NCI-H345 treated with DMSO at 0.1 percent for 48 hours (cell line): ENCODE measurements at regions not wholly inside any gene's neighbourhood (a gene's known extent, or its start where the extent isn't known, plus 50 kb on each side); places are given as distances from the start of the nearest gene placed in this dataset.
"Not testable (repeated sequence)": the region's sequence is repeated elsewhere in the genome, so short reads cannot be mapped to it uniquely, and the experiment has no call there.

Source experiments
- DNase-seq: peaks from one replicate; lab custom pipeline; 2025; ENCODE audit not compliant: unreplicated experiment; lab: John Stamatoyannopoulos, UW

DNA sequence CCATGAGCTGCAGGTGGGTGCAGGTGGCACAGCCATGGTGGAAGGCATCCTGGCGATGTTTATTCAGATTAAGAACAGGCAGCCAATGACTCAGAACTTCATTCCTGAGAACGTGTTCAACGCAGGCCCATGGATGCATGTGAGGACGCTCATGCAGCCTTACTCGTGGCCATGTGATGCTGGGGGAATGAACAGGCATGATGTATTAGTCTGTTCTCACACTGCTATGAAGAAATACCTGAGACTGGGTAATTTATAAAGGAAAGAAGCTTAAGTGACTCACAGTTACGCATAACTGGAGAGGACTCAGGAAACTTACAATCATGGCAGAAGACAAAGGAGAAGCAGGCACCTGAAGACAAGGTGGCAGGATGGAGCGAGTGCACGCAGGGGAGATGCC, 146.6 kb downstream of the RNASET2 start:
- DNase-seq, result no peak

DNA sequence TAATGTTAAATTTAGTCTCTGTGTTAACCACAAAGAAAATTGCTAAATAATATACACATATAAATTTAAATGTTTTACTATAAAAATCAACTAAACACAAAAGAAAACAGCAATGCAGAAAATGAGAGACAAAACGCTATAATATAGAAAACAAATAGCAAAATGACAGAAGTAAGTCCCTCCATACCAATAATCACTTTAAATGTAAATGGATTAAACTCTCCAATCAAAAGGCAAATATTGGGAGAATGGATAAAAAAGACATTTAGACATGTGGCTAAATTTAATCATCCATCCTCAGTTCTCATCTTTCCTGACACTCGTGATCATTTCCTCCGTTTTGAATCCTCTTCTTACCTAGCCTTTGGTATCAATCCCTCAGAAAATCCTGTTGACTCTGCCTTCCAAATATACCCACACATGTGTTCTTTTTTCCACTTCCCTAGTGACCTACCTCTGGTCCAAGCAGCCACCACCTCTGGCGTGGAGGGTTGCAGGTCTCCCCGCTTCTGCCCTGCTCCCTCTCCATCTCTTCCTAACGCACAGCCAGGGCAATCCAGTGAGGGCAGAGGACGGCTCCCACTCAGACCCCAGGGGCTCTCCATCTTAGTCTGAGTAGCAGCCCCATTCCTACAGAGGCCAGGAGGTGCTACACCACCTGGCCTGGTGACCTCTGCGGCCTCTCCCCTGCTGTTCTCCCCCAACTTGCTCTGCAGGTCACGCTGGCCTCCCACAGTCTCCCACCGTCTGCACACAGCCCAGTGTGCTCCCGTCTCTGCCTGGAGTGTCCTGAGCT, 149.2 kb downstream of the RNASET2 start:
- no peak for DNase-seq

DNA sequence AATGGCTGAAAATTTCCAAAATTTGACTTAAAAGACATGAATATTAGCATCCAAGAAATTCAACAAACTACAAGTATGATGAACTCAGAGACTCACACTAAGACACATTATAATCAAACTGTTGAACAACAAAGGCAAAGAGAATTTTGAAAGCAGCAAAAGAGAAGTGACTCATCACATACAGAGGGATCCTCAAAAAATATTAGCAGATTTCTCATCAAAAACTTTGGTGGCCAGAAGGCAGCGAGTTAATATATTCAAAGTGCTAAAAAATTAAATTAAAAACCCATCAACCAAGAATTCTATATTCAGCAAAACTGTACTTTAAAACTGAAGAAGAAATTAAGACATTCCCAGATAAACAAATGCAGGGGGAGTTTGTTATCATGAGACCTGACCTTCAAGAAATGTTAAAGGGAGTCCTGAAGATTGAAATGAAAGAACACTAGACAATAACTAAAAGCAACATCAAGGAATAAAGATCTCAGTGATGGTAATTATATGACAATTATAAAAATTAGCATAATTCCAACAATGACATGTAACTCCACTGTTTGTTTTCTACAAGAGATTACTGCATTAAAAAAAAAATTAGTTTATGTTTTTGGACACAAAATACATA, 150.0 kb downstream of the RNASET2 start:
- no peak for DNase-seq

DNA sequence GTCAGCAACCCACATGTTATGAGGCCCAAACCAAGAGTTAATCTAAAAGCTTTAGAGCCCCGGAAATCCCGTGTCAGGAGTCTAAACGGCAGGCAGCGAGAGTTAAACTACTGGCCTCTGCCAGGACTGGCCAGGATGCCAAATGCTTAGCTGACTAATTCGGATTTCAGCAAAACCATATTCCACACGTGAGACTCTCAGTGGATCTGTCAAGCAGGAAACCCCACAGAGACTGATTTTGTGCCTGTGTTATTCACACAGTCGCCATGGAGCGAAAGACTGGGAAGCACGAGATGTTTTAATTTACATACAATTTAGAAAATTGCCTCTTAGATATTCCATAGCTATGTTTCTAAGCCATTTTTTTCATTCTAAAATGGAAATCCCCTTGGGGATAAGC, 152.9 kb downstream of the RNASET2 start:
- DNase-seq, result no peak

DNA sequence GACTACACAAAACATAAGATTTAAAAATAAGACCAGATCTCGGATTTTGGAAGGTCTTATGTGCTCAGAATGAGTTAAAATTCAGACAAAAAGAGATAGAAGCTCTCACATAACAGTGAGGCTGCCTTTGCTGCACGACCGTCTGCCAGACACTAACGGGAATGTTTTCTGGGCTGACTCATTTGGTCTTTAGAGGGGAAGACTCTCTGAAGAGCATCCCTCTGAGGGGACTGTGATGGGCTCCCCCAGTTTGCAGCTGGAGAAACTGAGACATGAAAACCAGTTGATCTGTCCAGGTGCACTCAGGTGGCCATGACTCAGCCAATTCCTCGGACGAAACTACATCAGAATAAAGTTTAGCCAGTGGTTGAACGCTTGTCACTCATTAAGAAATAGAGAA, 153.9 kb downstream of the RNASET2 start:
- DNase-seq, result no peak

DNA sequence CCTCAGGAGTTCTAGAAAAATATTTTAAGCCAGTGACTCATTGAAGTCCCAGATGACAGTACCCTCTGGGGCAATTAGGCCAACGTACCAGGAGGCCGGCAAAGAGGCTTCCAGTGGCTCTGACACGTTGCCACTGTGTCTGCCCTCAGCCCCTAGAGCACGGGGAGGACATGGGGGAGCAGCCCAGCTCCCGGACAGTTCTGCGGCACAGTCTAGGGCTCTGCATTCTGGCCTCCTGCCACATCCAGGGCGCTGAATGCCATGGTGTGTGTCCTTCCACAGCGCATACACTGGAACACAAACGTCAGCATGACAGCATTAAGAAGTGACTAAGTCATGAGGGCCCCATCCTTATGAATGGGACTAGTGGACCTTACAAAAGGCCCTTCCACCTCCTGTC, 156.2 kb downstream of the RNASET2 start:
- no peak for DNase-seq

DNA sequence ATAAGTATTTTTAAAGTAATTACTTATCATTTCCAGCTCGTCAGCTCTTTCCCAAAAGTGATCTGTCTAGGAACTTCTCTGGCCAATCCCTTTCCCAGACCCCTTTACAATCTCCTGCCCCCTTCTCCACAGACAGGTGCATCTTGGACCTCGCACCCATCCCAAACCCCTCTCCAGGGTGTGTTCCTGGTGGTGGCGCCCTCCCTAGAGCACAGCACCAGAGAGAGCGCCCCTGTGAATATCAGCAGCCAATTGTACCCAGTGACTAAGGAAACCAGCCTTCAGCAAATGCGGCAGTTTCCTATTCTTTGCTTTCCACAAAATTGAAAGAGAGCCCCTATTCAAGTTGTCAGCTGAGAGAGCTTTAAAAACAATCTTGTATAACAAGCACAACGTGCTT, 157.7 kb downstream of the RNASET2 start:
- no peak for DNase-seq

DNA sequence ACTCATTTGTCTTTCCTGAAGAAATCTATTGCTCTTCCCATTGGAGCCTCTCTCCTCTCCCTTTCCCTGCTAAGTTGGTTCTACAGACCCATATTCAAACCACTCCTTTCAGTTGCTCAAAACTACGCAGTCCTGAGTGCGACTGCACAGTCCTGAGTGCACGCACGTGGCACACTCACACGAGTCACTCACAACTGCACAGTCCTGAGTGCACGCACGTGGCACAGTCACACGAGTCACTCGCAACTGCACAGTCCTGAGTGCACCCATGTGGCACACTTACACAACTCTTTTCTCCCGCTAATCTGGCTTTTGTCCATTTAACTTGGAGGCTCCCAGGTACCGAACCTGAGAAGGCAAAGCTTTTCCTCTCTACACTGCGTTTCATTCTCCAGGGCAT, 159.7 kb downstream of the RNASET2 start:
- DNase-seq, result no peak

DNA sequence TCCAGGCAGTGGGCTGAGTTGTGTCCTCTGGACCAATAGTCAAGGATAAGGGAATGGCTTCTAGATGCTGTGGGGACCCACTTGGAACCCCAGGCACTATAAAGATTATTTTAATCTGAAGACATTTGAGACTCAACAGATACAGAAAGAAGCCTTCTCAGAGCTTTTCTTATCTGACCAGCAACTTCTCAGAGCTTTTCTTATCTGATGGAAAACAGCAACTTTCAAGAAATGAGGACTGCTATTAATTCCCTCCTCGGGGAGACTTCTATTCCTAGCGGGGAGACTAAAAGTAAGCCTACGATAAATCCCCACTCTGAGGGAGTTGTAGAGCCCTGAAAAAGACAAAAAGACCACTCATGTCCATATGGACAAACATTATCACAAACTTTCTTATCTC, 160.5 kb downstream of the RNASET2 start:
- no peak for DNase-seq

DNA sequence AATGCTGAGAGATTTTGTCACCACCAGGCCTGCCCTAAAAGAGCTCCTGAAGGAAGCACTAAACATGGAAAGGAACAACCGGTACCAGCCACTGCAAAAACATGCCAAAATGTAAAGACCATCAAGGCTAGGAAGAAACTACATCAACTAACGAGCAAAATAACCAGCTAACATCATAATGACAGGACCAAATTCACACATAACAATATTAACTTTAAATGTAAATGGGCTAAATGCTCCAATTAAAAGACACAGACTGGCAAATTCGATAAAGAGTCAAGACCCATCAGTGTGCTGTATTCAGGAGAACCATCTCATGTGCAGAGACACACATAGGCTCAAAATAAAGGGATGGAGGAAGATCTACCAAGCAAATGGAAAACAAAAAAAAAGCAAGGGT, 163.8 kb upstream of the RPS6KA2 start:
- not testable (repeated sequence) for DNase-seq

DNA sequence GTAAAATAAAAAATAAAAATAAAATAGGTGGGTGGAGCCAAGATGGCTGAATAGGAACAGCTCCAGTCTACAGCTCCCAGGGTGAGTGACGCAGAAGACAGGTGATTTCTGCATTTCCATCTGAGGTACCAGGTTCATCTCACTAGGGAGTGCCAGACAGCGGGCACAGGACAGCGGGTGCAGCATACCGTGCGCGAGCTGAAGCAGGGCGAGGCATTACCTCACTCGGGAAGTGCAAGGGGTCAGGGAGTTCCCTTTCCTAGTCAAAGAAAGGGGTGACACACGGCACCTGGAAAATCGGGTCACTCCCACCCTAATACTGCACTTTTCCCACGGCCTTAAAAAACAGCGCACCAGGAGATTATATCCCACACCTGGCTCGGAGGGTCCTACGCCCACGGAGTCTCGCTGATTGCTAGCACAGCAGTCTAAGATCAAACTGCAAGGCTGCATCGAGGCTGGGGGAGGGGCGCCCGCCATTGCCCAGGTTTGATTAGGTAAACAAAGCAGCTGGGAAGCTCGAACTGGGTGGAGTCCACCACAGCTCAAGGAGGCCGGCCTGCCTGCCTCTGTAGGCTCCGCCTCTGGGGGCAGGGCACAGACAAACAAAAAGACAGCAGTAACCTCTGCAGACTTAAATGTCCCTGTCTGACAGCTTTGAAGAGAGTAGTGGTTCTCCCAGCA, 161.9 kb upstream of the RPS6KA2 start:
- not testable (repeated sequence) for DNase-seq

DNA sequence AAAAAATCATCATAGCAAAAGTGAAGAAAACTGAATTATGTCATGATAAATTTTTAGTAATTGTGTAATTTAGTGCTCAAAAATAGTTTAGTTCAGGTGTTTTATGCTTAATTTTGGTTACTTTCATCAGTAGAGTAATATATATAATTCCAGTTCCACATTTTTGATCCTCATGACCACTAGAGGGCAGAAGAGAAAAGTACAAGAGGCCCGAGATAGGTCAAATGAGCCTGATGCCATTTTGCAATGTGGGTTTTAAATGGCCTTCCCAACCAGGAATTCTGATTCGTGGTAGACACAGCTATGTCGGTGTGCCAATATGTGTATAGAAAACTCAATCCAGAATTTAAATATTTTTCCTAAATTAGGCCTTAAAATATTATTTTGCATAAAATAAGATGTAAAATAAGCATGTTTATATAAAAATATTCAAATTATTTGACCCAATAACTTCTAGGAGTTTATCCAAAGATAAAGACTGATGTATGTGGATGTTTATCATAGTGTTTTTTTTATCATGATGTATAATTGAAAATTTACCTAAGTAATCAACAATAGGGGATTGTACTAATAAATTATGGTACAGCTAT, 159.7 kb upstream of the RPS6KA2 start:
- peak; percentile 59 for DNase-seq

DNA sequence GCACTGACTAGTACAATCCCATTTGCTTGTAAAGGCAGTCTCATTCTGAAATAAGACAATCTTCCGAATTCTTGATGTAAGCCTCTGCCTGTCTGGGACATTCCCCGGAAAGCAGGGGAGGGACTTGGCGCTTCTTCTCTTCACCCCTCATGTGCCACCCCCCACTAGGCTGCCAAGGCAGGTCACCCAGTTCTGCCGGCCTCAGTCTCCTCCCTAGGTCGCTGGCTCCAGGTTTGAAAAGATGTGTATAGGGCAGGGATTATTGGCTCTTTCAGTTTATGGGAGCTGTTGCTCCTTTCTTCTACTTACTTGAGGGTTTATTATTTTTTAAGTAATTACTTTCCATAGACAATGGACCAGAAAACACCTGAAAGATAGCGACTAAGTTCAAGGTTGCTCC, 158.1 kb upstream of the RPS6KA2 start:
- no peak for DNase-seq

DNA sequence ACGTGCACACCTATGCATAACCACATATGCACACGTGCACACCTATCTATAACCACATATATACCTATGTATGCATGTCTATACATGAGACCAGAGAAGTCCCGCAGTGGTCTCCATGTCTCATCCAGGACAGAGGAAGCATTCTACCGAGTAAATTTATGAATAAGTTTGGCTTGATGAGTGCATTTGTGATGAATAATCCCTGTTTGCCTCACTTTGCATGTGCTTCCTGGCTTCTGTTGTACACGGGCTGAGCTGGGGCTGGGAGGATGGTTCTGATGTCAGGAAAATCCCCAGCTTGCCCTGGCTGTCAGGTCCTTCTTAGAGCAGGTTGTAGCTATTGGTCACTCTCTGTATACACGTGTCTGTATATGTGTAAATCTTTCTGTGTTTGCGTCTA, 157.6 kb upstream of the RPS6KA2 start:
- no peak for DNase-seq

DNA sequence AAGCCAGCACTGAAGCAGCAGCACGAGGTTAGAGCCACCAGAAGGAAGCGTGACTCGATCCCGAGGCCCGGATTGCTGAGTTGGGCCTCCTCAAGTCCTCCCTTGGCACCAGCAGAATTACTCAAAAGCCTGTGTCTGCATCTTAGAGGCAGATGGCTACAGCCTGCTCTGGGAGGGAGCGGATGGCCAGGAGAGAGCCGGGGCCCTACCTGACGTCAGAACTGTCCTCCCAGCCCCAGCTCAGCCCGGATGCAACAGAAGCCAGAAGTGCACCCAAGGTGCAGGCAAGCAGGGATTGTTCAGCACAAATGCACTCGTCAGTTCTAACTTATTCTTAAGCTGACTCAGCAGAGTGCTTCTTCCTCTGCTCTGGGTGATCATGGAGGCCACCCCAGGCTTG, 155.5 kb upstream of the RPS6KA2 start:
- no peak for DNase-seq

DNA sequence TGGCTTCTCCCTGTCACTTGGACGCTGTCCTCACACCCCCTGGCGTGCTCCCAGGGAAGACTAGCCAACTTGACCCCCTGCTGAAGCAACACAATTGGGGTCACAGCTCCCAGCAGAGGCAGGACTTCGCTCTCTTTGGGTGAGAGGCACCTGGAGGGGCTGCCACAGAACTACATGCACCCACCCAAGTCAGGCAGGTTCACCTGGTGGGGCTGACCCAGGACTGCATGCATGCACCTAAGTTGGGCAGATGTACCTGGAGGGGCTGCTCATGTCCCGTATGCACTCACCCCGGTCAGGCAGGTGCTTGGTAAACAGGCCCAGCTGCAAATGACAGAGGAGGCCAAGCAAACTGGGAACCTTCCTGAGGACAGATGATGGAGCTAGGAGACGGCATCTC, 154.3 kb upstream of the RPS6KA2 start:
- DNase-seq, result no peak

DNA sequence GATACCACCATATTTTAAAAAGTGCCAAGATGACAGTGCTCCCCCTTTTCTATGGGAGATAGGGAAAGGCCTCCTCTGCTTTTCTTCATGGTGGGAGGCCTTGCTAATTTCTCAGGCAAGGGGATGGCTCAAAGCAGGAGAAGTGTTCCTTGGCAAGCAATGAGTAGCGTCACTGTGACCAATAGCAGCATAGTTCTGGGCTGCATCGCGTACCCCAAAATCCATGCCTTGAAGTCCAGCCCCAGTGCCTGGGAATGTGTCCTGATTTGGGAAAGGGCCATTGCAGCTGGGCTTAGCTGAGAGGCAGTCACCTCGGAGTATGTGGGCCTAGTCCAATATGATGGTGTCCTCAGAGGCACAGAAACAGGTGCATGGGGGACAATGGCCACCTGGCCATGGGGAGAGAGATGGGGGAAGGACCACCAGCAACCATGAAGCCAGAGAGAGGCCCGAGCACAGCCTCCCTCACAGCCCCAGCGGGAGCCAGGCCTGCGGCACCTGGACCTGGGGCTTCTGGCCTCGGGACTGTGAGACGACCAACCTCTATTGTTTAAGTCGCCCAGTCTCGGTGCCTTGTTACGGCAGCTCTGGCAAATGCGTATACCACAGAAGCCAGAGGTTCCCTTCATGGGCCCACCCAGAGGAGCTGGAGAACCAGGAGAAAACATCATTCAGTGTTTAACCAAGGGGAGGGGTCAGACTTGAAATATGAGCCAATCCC, 153.1 kb upstream of the RPS6KA2 start:
- no peak for DNase-seq

DNA sequence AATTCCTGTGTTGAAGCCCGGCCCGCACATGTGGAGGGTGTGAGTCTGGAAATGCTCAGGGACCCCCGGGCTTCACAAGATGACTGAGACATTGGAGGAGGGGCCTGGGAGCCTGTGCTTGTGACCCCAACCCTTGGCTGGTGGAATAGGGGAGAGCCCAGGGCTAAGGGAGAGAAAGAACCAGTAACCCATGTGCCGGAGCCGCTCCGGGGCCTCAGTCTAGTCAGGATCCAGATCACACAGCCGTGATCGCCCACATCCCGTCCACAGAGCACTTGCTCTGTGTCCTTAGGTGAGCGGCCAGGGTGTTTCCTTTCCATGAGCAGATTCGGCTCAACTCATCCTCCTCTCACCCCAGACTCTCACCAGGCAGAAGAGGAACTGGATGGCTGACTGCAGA, 152.3 kb upstream of the RPS6KA2 start:
- no peak for DNase-seq

DNA sequence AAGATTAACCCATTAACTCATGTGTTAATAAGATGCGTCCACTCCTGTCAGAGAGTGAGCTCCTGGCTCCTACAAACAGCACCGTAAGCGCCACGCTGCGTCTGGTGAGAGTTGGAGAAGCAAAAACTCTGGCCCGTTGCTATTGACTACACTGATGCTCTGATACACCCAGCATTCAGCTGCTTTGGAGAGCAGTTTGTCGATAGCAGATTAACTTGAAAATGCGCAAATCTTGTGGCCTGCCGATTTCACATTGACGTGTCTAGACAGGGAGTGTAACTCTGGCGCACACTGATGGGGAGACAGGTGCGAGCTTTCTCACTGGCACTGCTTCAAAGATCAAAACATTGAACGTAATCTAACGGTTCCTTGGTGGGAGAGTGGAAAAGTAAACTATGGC, 151.7 kb upstream of the RPS6KA2 start:
- DNase-seq, result no peak

DNA sequence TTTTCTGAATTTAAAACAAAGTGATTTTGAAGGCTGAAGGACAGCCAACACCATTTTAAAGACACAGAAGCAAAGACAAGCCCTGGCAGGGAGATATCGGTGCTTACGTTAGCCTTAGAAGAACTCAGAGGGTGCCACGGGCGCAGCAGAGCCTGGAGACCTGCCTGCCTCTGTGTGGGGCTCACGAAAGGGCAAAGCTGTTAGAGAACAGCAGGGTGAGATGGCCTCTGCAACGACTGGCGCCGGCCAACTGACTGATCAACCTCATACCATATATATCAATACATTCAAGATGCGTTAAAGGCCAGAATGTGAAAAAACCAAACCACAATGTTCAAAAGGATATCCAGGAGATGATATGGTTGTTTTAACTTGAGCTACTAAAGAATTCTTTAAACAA, 151.0 kb upstream of the RPS6KA2 start:
- no peak for DNase-seq

DNA sequence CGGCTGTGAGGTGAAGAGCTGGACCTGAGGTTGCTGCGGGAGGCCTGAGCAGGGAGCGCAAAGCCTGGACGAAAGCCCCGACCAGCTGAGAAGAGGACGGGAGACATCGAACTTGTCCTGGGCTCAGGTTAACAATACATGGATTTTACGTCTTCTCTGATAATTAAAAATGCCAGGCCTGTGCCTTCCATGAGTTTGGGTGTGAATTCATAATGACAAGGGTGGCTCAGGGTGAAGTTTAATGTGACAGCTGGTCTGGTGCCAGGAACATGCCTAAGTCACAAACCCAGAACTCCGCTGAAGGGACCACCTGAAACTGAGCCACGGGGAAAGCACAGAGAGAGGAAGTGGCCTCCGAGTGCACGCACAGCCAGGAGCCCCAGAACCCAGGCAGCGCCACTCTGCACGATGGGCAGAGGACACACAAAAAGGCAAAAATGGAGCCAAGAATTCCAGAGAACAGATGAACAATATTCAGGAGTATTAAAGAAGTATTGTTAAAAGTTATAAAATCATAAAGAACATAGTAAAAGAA, 150.1 kb upstream of the RPS6KA2 start:
- no peak for DNase-seq
